AG04449 (cell line): ENCODE measurements at regions not wholly inside any gene's neighbourhood (a gene's known extent, or its start where the extent isn't known, plus 50 kb on each side); places are given as distances from the start of the nearest gene placed in this dataset.

Experiments used
- CTCF ChIA-PET: fragments of 350-600 bp; formaldehyde crosslinking; extraction: SDS; loops from one replicate; lab custom pipeline; 2021; ENCODE audit warnings: antibody characterized with exemption; lab: Yijun Ruan, JAX
- POLR2A ChIA-PET: fragments of 400-600, 350-600 bp; formaldehyde crosslinking; extraction: SDS; loops from one replicate; lab custom pipeline; 2020; ENCODE audit warnings: antibody characterized with exemption, inconsistent platforms; lab: Yijun Ruan, JAX
- DNase-seq: peaks from one replicate; pipeline ENCODE4 v3.0.0-alpha.2; 2010; ENCODE audit warnings: low read depth, low spot score
- H3K4me3 ChIP-seq: 2 replicates; pipeline ENCODE4 v1.5.1; 2011; ENCODE audit warnings: low read depth, mild to moderate bottlenecking, control low read depth, low read length
- CTCF ChIP-seq: IDR thresholded peaks from one replicate; pipeline ENCODE4 v1.5.1; 2011; ENCODE audit warnings: mild to moderate bottlenecking, moderate library complexity, low read length, control low read depth, inconsistent platforms; ENCODE audit not compliant: insufficient read depth; ENCODE audit errors: missing control alignments

GRCh38 chr15:95127356-95127755 is 896.0 kb downstream of the MCTP2 start:
- peak; percentile 55 for DNase-seq
- ChIA-PET CTCF (interaction anchor here (0.6 kb wide), 1 partner anchor 11 kb away, joined by 3 read pairs; no protein-coding TSS in a partner anchor), POLR2A (interaction anchor here (0.6 kb wide), 1 partner anchor 1222 kb away, joined by 5 read pairs; no protein-coding TSS in a partner anchor)
- TF ChIP-seq CTCF: no peak
- H3K4me3 ChIP-seq: no peak overlapping the region

DNA sequence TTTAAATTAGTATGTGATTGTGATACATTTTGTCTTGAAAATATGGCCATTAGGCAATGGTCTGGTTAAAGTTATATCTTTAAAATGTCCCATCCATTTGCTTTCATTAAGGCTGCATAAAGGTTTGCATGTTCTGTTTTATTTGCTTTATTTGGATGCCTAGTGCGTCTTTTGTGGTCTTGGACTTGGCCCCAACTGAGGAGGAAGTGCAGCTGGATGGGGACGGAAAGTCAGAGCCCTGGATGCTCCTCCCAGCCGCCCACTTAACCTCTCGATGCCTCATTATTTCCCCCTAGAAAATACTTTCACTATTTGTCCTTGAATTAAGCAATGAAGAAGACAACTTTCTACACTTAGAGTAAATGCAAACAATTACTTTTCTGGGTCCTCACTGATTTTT is 898.2 kb downstream of the MCTP2 start:
- no peak for DNase-seq
- no peak for TF ChIP-seq CTCF
- no peak overlapping the region for H3K4me3 ChIP-seq
- CTCF ChIA-PET: no interaction called here
- POLR2A ChIA-PET: no interaction called here

DNA sequence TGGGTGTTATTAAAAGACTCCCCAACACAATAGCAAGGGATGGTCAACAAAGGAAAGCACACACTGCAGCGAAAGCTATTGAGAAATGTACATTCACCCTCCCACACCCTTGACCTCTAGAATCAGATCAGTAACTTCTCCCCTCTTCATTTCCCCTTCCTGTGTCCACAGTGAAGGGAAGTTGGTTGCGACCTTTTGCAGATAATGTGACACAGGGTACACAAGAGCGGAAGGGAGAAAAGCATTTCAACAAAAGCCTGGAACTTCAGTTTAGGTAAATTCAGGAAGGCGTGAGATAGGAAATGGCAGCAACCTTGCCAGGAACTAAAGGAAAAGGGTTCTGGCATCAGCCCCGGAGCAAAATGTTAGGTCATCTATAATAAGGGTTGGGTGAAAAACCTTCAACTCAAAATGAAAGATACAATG is 899.8 kb downstream of the MCTP2 start:
- no peak for TF ChIP-seq CTCF
- ChIA-PET POLR2A (no interaction called here), CTCF (no interaction called here)
- no peak overlapping the region for H3K4me3 ChIP-seq
- DNase-seq: no peak

DNA sequence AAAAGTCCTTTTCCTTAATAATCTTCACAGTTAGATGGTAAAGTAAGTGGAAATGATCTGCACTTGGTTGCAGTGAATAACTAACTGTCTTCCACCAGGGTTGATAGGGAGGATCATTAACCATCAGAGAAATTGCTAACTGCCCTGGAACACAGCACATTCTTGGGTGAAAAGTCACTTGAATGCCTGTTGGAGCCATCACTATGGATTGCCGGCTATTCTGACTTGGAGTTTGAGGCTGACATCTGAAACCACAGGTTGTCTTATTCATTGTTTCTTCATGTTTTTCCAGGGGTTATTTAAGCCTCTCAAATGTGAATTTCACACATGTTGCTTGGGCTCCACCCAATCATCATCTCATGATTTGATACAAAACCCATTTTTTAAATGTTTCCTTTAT is 901.4 kb downstream of the MCTP2 start:
- H3K4me3 ChIP-seq: no peak overlapping the region
- TF ChIP-seq CTCF: no peak
- ChIA-PET CTCF (no interaction called here), POLR2A (interaction anchor here (1.5 kb wide), 1 partner anchor 30 kb away, joined by 8 read pairs; no protein-coding TSS in a partner anchor)
- DNase-seq: peak; percentile 63

GRCh38 chr15:95134431-95135110 is 903.2 kb downstream of the MCTP2 start:
- CTCF ChIA-PET: no interaction called here
- DNase-seq: no peak
- TF ChIP-seq CTCF: no peak
- POLR2A ChIA-PET: interaction anchor here (0.7 to 1.5 kb wide), 2 partner anchors 28 to 1193 kb away, joined by 3 to 8 read pairs; no protein-coding TSS in a partner anchor
- H3K4me3 ChIP-seq: no peak overlapping the region

- H3K4me3 ChIP-seq: no peak overlapping the region
- DNase-seq: no peak
- TF ChIP-seq CTCF: no peak
- ChIA-PET POLR2A (no interaction called here), CTCF (interaction anchor here (0.8 kb wide), 1 partner anchor 11 kb away, joined by 3 read pairs; no protein-coding TSS in a partner anchor)
Measured at GRCh38 chr15:95138604-95139270, 907.4 kb downstream of the MCTP2 start.
